ENCODE measurements at regions not wholly inside any gene's neighbourhood (a gene's known extent, or its start where the extent isn't known, plus 50 kb on each side); places are given as distances from the start of the nearest gene placed in this dataset.

DNA sequence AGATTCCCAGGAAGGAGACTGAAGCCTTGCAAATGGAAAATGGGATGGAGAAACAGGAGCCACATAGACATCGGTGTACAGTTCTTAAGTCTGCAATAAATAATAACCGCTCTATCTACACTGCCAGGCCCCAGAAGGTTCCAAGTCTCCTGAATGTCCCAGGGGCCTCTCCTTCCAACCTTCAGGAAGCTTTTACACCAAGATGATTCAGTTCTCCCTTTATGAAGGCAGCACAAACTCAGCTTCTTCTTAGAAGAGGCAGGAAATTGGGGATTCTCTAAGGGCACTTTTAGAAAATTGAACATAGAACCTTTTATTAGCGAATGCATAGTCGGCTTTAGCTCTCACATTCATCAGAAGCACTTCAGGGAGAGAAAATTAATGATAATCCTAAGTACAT lies 130.8 kb upstream of the LYZL1 start:
- DNase-seq (ENCODE audit: low read depth in 2 of 2): no peak
- H4K20me1 ChIP-seq (ENCODE audit: control insufficient read depth, extremely low read depth, insufficient read depth, low read length): no peaks in the 10 kb centered on the region
- H3K4me2 ChIP-seq (ENCODE audit: extremely low read depth, insufficient read depth, low read length): no peak overlapping the region
- H2AFZ ChIP-seq (ENCODE audit: low read length): no peak overlapping the region
- no peaks in the 10 kb centered on the region for H3K4me1 ChIP-seq (ENCODE audit: control insufficient read depth, extremely low read depth, insufficient read depth, low read length)
- H3K27me3 ChIP-seq (ENCODE audit: control insufficient read depth, insufficient read depth, low read length): no peaks in the 10 kb centered on the region
- no peaks in the 10 kb centered on the region for H3K36me3 ChIP-seq (ENCODE audit: control insufficient read depth, insufficient read depth, low read length)
- H3K9me3 ChIP-seq (ENCODE audit: control insufficient read depth, insufficient read depth, low read depth, low read length): no peaks in the 10 kb centered on the region
- H3K79me2 ChIP-seq (ENCODE audit: control insufficient read depth, insufficient read depth, low read length): no peaks in the 10 kb centered on the region
- no peak overlapping the region for H3K27ac ChIP-seq (ENCODE audit: insufficient read depth, low read length)
- no peak overlapping the region for H3K9ac ChIP-seq (ENCODE audit: insufficient read depth, low read length)
- no peak for TF ChIP-seq EZH2 (IDR thresholded peaks at IDR 0.05; ENCODE audit: low read length, missing control alignments)
- TF ChIP-seq, protein P1, sequence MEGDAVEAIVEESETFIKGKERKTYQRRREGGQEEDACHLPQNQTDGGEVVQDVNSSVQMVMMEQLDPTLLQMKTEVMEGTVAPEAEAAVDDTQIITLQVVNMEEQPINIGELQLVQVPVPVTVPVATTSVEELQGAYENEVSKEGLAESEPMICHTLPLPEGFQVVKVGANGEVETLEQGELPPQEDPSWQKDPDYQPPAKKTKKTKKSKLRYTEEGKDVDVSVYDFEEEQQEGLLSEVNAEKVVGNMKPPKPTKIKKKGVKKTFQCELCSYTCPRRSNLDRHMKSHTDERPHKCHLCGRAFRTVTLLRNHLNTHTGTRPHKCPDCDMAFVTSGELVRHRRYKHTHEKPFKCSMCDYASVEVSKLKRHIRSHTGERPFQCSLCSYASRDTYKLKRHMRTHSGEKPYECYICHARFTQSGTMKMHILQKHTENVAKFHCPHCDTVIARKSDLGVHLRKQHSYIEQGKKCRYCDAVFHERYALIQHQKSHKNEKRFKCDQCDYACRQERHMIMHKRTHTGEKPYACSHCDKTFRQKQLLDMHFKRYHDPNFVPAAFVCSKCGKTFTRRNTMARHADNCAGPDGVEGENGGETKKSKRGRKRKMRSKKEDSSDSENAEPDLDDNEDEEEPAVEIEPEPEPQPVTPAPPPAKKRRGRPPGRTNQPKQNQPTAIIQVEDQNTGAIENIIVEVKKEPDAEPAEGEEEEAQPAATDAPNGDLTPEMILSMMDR (conservative IDR thresholded peaks at IDR 0.05 in 1 of 2, IDR thresholded peaks at IDR 0.05 in 1 of 2; ENCODE audit: low read depth in 1 of 2, low read length in 2 of 2): no peak
- no peak overlapping the region for H3K4me3 ChIP-seq (replicated peaks in 1 of 4; ENCODE audit: control extremely low read depth in 1 of 4, insufficient read depth in 1 of 4, low read depth in 3 of 4, low read length in 4 of 4)

- H3K9ac ChIP-seq (ENCODE audit: insufficient read depth, low read length): no peak overlapping the region
- no peak overlapping the region for H2AFZ ChIP-seq (ENCODE audit: low read length)
- no peak overlapping the region for H3K4me2 ChIP-seq (ENCODE audit: extremely low read depth, insufficient read depth, low read length)
- no peaks in the 10 kb centered on the region for H3K9me3 ChIP-seq (ENCODE audit: control insufficient read depth, insufficient read depth, low read depth, low read length)
- no peak overlapping the region for H3K27ac ChIP-seq (ENCODE audit: insufficient read depth, low read length)
- H3K4me1 ChIP-seq (ENCODE audit: control insufficient read depth, extremely low read depth, insufficient read depth, low read length): no peaks in the 10 kb centered on the region
- H3K36me3 ChIP-seq (ENCODE audit: control insufficient read depth, insufficient read depth, low read length): no peaks in the 10 kb centered on the region
- DNase-seq (ENCODE audit: low read depth in 2 of 2): peak; percentile 69 to 96
- peaks cover 3% of the 10 kb centered on the region for H3K27me3 ChIP-seq (ENCODE audit: control insufficient read depth, insufficient read depth, low read length)
- TF ChIP-seq, protein P1 (conservative IDR thresholded peaks at IDR 0.05 in 1 of 2, IDR thresholded peaks at IDR 0.05 in 1 of 2; ENCODE audit: low read depth in 1 of 2, low read length in 2 of 2): no peak
- no peak for TF ChIP-seq EZH2 (IDR thresholded peaks at IDR 0.05; ENCODE audit: low read length, missing control alignments)
- H4K20me1 ChIP-seq (ENCODE audit: control insufficient read depth, extremely low read depth, insufficient read depth, low read length): no peaks in the 10 kb centered on the region
- H3K79me2 ChIP-seq (ENCODE audit: control insufficient read depth, insufficient read depth, low read length): no peaks in the 10 kb centered on the region
- H3K4me3 ChIP-seq (replicated peaks in 1 of 4; ENCODE audit: control extremely low read depth in 1 of 4, insufficient read depth in 1 of 4, low read depth in 3 of 4, low read length in 4 of 4): no peak overlapping the region
These were observed 128.7 kb upstream of the LYZL1 start for GRCh38 chr10:29160150-29160617.

- Histone ChIP-seq H3K4me2 (ENCODE audit: extremely low read depth, insufficient read depth, low read length) (no peak overlapping the region), H3K4me3 (replicated peaks in 1 of 4; ENCODE audit: control extremely low read depth in 1 of 4, insufficient read depth in 1 of 4, low read depth in 3 of 4, low read length in 4 of 4) (no peak overlapping the region), H4K20me1 (ENCODE audit: control insufficient read depth, extremely low read depth, insufficient read depth, low read length) (no peaks in the 10 kb centered on the region), H3K9me3 (ENCODE audit: control insufficient read depth, insufficient read depth, low read depth, low read length) (no peaks in the 10 kb centered on the region), H3K4me1 (ENCODE audit: control insufficient read depth, extremely low read depth, insufficient read depth, low read length) (no peaks in the 10 kb centered on the region), H3K27ac (ENCODE audit: insufficient read depth, low read length) (no peak overlapping the region), H3K9ac (ENCODE audit: insufficient read depth, low read length) (no peak overlapping the region), H3K27me3 (ENCODE audit: control insufficient read depth, insufficient read depth, low read length) (peaks cover 3% of the 10 kb centered on the region), H3K79me2 (ENCODE audit: control insufficient read depth, insufficient read depth, low read length) (no peaks in the 10 kb centered on the region), H3K36me3 (ENCODE audit: control insufficient read depth, insufficient read depth, low read length) (no peaks in the 10 kb centered on the region), H2AFZ (ENCODE audit: low read length) (no peak overlapping the region)
- no peak for TF ChIP-seq EZH2 (IDR thresholded peaks at IDR 0.05; ENCODE audit: low read length, missing control alignments)
- TF ChIP-seq, protein P1 (conservative IDR thresholded peaks at IDR 0.05 in 1 of 2, IDR thresholded peaks at IDR 0.05 in 1 of 2; ENCODE audit: low read depth in 1 of 2, low read length in 2 of 2): no peak
- DNase-seq (ENCODE audit: low read depth in 2 of 2): peak in 1 of 2 donors; percentile 56
These were observed 125.1 kb upstream of the LYZL1 start for GRCh38 chr10:29163746-29164145.

Measured in fibroblast of lung (primary cell).